ENCODE measurements at regions not wholly inside any gene's neighbourhood (a gene's known extent, or its start where the extent isn't known, plus 50 kb on each side); places are given as distances from the start of the nearest gene placed in this dataset.

DNA sequence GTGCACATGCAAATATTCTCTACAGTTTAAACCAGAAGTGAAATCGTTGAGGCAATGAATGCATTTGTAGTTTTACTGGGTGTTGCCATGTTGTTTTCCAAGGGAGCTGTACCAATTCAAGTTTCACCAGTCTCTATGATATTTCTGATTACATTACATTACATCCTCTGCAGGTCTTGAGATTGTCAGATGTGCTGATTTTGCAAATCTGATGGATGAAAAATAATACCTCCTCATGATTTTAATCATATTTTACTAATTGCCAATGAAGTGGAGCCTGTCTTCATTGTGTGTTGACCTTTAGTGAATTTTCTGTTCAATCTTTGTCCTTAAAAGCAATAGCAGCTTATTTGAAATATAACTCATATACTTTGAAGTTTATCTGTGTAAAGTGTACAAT is 282.4 kb downstream of the NR2F2 start:
- TF ChIP-seq, protein P1, sequence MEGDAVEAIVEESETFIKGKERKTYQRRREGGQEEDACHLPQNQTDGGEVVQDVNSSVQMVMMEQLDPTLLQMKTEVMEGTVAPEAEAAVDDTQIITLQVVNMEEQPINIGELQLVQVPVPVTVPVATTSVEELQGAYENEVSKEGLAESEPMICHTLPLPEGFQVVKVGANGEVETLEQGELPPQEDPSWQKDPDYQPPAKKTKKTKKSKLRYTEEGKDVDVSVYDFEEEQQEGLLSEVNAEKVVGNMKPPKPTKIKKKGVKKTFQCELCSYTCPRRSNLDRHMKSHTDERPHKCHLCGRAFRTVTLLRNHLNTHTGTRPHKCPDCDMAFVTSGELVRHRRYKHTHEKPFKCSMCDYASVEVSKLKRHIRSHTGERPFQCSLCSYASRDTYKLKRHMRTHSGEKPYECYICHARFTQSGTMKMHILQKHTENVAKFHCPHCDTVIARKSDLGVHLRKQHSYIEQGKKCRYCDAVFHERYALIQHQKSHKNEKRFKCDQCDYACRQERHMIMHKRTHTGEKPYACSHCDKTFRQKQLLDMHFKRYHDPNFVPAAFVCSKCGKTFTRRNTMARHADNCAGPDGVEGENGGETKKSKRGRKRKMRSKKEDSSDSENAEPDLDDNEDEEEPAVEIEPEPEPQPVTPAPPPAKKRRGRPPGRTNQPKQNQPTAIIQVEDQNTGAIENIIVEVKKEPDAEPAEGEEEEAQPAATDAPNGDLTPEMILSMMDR (IDR thresholded peaks at IDR 0.05; ENCODE audit: poor library complexity): no peak
- no peak for TF ChIP-seq EZH2 (IDR thresholded peaks at IDR 0.05; ENCODE audit: borderline replicate concordance)
